GM23338 (cell line): ENCODE measurements at regions not wholly inside any gene's neighbourhood (a gene's known extent, or its start where the extent isn't known, plus 50 kb on each side); places are given as distances from the start of the nearest gene placed in this dataset.

Experiments used
- EZH2 ChIP-seq: fragments of 200-600 bp; sonication (generic); IDR thresholded peaks from one replicate; pipeline ENCODE4 v1.8.0; 2017; ENCODE audit warnings: antibody characterized with exemption, mild to moderate bottlenecking, low read depth; ENCODE audit not compliant: unreplicated experiment
- EZH2phosphoT487 ChIP-seq: fragments of 200-600 bp; sonication (generic); IDR thresholded peaks from one replicate; pipeline ENCODE4 v1.8.1; 2018; ENCODE audit warnings: antibody characterized with exemption; ENCODE audit not compliant: unreplicated experiment
- JUNB ChIP-seq: IDR thresholded peaks from one replicate; pipeline ENCODE4 v1.6.1; 2016; ENCODE audit warnings: antibody characterized with exemption; ENCODE audit not compliant: unreplicated experiment
- POLR2AphosphoS5 ChIP-seq: IDR thresholded peaks from 2 replicates; pipeline ENCODE4 v1.6.1; 2016; ENCODE audit warnings: antibody characterized with exemption, low read depth
- REST ChIP-seq: IDR thresholded peaks from one replicate; pipeline ENCODE4 v1.6.1; 2018; ENCODE audit warnings: antibody characterized with exemption; ENCODE audit not compliant: unreplicated experiment
- TF ChIP-seq, protein P1 (sequence below), 2 experiments: fragments of 200-600 bp in 1 of 2; sonication (generic) in 1 of 2; conservative IDR thresholded peaks; 2 replicates each; pipeline versions ENCODE4 v1.5.1 to v1.6.1; 2016 to 2017; ENCODE audit warnings: antibody characterized with exemption in 2 of 2, low read depth in 2 of 2, mild to moderate bottlenecking in 2 of 2, moderate library complexity in 1 of 2
- TF ChIP-seq, protein P2 (sequence below): fragments of 250-450 bp; sonication (Bioruptor Pico); IDR thresholded peaks from 2 replicates; pipeline ENCODE4 v1.5.0; 2020; ENCODE audit warnings: mild to moderate bottlenecking, moderate library complexity

GRCh38 chr20:40743141-40743775 is 54.2 kb upstream of the MAFB start:
- TF ChIP-seq, protein P1, sequence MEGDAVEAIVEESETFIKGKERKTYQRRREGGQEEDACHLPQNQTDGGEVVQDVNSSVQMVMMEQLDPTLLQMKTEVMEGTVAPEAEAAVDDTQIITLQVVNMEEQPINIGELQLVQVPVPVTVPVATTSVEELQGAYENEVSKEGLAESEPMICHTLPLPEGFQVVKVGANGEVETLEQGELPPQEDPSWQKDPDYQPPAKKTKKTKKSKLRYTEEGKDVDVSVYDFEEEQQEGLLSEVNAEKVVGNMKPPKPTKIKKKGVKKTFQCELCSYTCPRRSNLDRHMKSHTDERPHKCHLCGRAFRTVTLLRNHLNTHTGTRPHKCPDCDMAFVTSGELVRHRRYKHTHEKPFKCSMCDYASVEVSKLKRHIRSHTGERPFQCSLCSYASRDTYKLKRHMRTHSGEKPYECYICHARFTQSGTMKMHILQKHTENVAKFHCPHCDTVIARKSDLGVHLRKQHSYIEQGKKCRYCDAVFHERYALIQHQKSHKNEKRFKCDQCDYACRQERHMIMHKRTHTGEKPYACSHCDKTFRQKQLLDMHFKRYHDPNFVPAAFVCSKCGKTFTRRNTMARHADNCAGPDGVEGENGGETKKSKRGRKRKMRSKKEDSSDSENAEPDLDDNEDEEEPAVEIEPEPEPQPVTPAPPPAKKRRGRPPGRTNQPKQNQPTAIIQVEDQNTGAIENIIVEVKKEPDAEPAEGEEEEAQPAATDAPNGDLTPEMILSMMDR (conservative IDR thresholded peaks at IDR 0.05; ENCODE audit: low read depth in 2 of 2), result no peak
- TF ChIP-seq JUNB (no peak), EZH2phosphoT487 (no peak), EZH2 (no peak), POLR2AphosphoS5 (no peak), REST (no peak)
- TF ChIP-seq, protein P2, sequence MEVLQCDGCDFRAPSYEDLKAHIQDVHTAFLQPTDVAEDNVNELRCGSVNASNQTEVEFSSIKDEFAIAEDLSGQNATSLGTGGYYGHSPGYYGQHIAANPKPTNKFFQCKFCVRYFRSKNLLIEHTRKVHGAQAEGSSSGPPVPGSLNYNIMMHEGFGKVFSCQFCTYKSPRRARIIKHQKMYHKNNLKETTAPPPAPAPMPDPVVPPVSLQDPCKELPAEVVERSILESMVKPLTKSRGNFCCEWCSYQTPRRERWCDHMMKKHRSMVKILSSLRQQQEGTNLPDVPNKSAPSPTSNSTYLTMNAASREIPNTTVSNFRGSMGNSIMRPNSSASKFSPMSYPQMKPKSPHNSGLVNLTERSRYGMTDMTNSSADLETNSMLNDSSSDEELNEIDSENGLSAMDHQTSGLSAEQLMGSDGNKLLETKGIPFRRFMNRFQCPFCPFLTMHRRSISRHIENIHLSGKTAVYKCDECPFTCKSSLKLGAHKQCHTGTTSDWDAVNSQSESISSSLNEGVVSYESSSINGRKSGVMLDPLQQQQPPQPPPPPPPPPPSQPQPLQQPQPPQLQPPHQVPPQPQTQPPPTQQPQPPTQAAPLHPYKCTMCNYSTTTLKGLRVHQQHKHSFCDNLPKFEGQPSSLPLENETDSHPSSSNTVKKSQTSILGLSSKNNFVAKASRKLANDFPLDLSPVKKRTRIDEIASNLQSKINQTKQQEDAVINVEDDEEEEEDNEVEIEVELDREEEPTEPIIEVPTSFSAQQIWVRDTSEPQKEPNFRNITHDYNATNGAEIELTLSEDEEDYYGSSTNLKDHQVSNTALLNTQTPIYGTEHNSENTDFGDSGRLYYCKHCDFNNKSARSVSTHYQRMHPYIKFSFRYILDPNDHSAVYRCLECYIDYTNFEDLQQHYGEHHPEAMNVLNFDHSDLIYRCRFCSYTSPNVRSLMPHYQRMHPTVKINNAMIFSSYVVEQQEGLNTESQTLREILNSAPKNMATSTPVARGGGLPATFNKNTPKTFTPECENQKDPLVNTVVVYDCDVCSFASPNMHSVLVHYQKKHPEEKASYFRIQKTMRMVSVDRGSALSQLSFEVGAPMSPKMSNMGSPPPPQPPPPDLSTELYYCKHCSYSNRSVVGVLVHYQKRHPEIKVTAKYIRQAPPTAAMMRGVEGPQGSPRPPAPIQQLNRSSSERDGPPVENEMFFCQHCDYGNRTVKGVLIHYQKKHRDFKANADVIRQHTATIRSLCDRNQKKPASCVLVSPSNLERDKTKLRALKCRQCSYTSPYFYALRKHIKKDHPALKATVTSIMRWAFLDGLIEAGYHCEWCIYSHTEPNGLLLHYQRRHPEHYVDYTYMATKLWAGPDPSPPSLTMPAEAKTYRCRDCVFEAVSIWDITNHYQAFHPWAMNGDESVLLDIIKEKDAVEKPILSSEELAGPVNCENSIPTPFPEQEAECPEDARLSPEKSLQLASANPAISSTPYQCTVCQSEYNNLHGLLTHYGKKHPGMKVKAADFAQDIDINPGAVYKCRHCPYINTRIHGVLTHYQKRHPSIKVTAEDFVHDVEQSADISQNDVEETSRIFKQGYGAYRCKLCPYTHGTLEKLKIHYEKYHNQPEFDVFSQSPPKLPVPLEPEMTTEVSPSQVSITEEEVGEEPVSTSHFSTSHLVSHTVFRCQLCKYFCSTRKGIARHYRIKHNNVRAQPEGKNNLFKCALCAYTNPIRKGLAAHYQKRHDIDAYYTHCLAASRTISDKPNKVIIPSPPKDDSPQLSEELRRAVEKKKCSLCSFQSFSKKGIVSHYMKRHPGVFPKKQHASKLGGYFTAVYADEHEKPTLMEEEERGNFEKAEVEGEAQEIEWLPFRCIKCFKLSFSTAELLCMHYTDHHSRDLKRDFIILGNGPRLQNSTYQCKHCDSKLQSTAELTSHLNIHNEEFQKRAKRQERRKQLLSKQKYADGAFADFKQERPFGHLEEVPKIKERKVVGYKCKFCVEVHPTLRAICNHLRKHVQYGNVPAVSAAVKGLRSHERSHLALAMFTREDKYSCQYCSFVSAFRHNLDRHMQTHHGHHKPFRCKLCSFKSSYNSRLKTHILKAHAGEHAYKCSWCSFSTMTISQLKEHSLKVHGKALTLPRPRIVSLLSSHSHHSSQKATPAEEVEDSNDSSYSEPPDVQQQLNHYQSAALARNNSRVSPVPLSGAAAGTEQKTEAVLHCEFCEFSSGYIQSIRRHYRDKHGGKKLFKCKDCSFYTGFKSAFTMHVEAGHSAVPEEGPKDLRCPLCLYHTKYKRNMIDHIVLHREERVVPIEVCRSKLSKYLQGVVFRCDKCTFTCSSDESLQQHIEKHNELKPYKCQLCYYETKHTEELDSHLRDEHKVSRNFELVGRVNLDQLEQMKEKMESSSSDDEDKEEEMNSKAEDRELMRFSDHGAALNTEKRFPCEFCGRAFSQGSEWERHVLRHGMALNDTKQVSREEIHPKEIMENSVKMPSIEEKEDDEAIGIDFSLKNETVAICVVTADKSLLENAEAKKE, result no peak
